IMR-90 (cell line): ENCODE measurements at regions not wholly inside any gene's neighbourhood (a gene's known extent, or its start where the extent isn't known, plus 50 kb on each side); places are given as distances from the start of the nearest gene placed in this dataset.

ENCODE experiments used
- ATAC-seq: fragments of 200-7000 bp; cut with Tn5 transposase; 2 replicates; pipeline ENCODE4 v1.9.1; 2020; ENCODE audit warnings: low read depth, mild to moderate bottlenecking, moderate library complexity
- BruUV-seq: library from RNA; stranded (reverse); fragments of 400-500 nt; replicated peaks from 2 replicates; lab custom pipeline; 2021; lab: Mats Ljungman, UMichigan
- CTCF ChIA-PET: fragments of 300-600 bp; formaldehyde crosslinking; extraction: SDS; loops from one replicate; lab custom pipeline; 2021; ENCODE audit warnings: antibody characterized with exemption; lab: Yijun Ruan, JAX
- POLR2A ChIA-PET: fragments of 300-600 bp; sonication (Branson Sonifier 250); formaldehyde crosslinking; loops from one replicate; lab custom pipeline; 2022; ENCODE audit warnings: antibody characterized with exemption; ENCODE audit not compliant: unreplicated experiment; lab: Charles Lee
- DNase-seq: peaks from one replicate; pipeline ENCODE4 v3.0.0; 2013
- H2AFZ ChIP-seq: replicated peaks from 2 replicates; pipeline ENCODE3; 2013; ENCODE audit warnings: low read length, mild to moderate bottlenecking; ENCODE audit not compliant: poor library complexity
- H2AK5ac ChIP-seq: 2 replicates; pipeline ENCODE4 v1.6.1; 2013; ENCODE audit warnings: low read depth, low read length, inconsistent platforms
- H2AK9ac ChIP-seq: replicated peaks from 2 replicates; pipeline ENCODE3; 2013; ENCODE audit warnings: mild to moderate bottlenecking, low read depth, low read length, moderate library complexity; ENCODE audit not compliant: poor library complexity
- H2BK120ac ChIP-seq: 2 replicates; pipeline ENCODE4 v1.6.1; 2013; ENCODE audit warnings: low read depth, low read length, inconsistent platforms
- H2BK15ac ChIP-seq: 3 replicates; pipeline ENCODE4 v1.6.1; 2013; ENCODE audit warnings: low read depth, low read length, inconsistent platforms
- H2BK20ac ChIP-seq: 2 replicates; pipeline ENCODE4 v1.6.1; 2013; ENCODE audit warnings: low read depth, mild to moderate bottlenecking, inconsistent platforms, low read length, moderate library complexity
- H2BK5ac ChIP-seq: 2 replicates; pipeline ENCODE4 v1.6.1; 2013; ENCODE audit warnings: mild to moderate bottlenecking, low read depth, low read length, inconsistent platforms; ENCODE audit not compliant: poor library complexity, severe bottlenecking
- H3K14ac ChIP-seq: replicated peaks from 2 replicates; pipeline ENCODE4 v1.6.1; 2013; ENCODE audit warnings: low read depth, low read length, inconsistent platforms
- H3K18ac ChIP-seq: 2 replicates; pipeline ENCODE4 v1.6.1; 2013; ENCODE audit warnings: low read depth, low read length, control low read depth
- H3K23ac ChIP-seq: 2 replicates; pipeline ENCODE4 v1.6.1; 2013; ENCODE audit warnings: low read depth, low read length, inconsistent platforms
- H3K27ac ChIP-seq: 2 replicates; pipeline ENCODE4 v1.5.1; 2013; ENCODE audit warnings: mild to moderate bottlenecking, control low read depth, low read length; ENCODE audit not compliant: insufficient read depth
- H3K27me3 ChIP-seq: 2 replicates; pipeline ENCODE4 v1.6.1; 2013; ENCODE audit warnings: low read length; ENCODE audit not compliant: control insufficient read depth, insufficient read depth
- H3K36me3 ChIP-seq: 2 replicates; pipeline ENCODE4 v1.6.1; 2013; ENCODE audit warnings: low read length, mixed read lengths; ENCODE audit not compliant: control insufficient read depth, insufficient read depth
- H3K4ac ChIP-seq: 2 replicates; pipeline ENCODE4 v1.6.1; 2013; ENCODE audit warnings: low read depth, low read length, inconsistent platforms
- H3K4me1 ChIP-seq: 2 replicates; pipeline ENCODE4 v1.6.1; 2013; ENCODE audit warnings: low read length, mixed read lengths; ENCODE audit not compliant: control insufficient read depth, insufficient read depth
- H3K4me2 ChIP-seq: 2 replicates; pipeline ENCODE4 v1.6.1; 2013; ENCODE audit warnings: low read depth, mild to moderate bottlenecking, control low read depth, low read length, moderate library complexity
- H3K4me3 ChIP-seq: 2 replicates; pipeline ENCODE4 v1.5.1; 2013; ENCODE audit warnings: low read depth, mild to moderate bottlenecking, control low read depth, low read length, moderate library complexity; ENCODE audit not compliant: insufficient read depth
- H3K56ac ChIP-seq: 2 replicates; pipeline ENCODE4 v1.6.1; 2013; ENCODE audit warnings: low read length, inconsistent platforms; ENCODE audit not compliant: insufficient read depth; ENCODE audit errors: extremely low read depth
- H3K79me1 ChIP-seq, 2 experiments: 2 replicates each; pipeline ENCODE4 v1.6.1; 2013; ENCODE audit warnings: low read length in 2 of 2, inconsistent platforms in 1 of 2, low read depth in 1 of 2
- H3K9ac ChIP-seq: 2 replicates; pipeline ENCODE4 v1.6.1; 2013; ENCODE audit warnings: low read depth, low read length, control low read depth
- H3K9me1 ChIP-seq: 2 replicates; pipeline ENCODE4 v1.6.1; 2013; ENCODE audit warnings: low read length, inconsistent platforms; ENCODE audit not compliant: insufficient read depth
- H3K9me3 ChIP-seq: 2 replicates; pipeline ENCODE4 v1.6.1; 2013; ENCODE audit warnings: low read length; ENCODE audit not compliant: control insufficient read depth, insufficient read depth
- H4K20me1 ChIP-seq: 2 replicates; pipeline ENCODE4 v1.6.1; 2013; ENCODE audit warnings: low read length, inconsistent platforms; ENCODE audit not compliant: insufficient read depth
- H4K5ac ChIP-seq: 2 replicates; pipeline ENCODE4 v1.6.1; 2013; ENCODE audit warnings: mild to moderate bottlenecking, low read depth, low read length, control low read depth
- H4K8ac ChIP-seq, 2 experiments: 2 replicates each; pipeline ENCODE4 v1.6.1; 2013; ENCODE audit warnings: low read depth in 2 of 2, low read length in 2 of 2, control low read depth in 1 of 2, inconsistent platforms in 1 of 2
- H4K91ac ChIP-seq: 2 replicates; pipeline ENCODE4 v1.6.1; 2013; ENCODE audit warnings: low read depth, low read length, inconsistent platforms; ENCODE audit not compliant: insufficient read depth
- MAFK ChIP-seq: IDR thresholded peaks from 2 replicates; pipeline ENCODE4 v1.6.1; 2012; ENCODE audit warnings: low read depth, low read length, improper control_type of control experiment
- RCOR1 ChIP-seq: IDR thresholded peaks from 2 replicates; pipeline ENCODE4 v1.6.1; 2012; ENCODE audit warnings: mild to moderate bottlenecking, low read length, improper control_type of control experiment; ENCODE audit not compliant: insufficient replicate concordance
- WGBS, 2 experiments: methylation state at CpG; one replicate each; pipeline versions ENCODE4 v1.1.5 to v1.1.7; 2013; ENCODE audit warnings: missing lambda C conversion rate in 2 of 2; ENCODE audit not compliant: insufficient read length in 1 of 2; ENCODE audit errors: extremely low coverage in 2 of 2; 5-methylcytosine and 5-hydroxymethylcytosine counted together
- dilution Hi-C: fragments of 300-500 bp; cut with HindIII; formaldehyde crosslinking; loops from one replicate; pipeline ENCODE4 v1.14.3; 2018; ENCODE audit warnings: low sequenced_read_pairs; ENCODE audit not compliant: unreplicated experiment
- in situ Hi-C: fragments of 300-500 bp; cut with MboI; formaldehyde crosslinking; loops from 3 replicates; pipeline ENCODE4 v1.14.3; 2019; ENCODE audit warnings: low sequenced_read_pairs, inconsistent platforms, mixed read lengths
- intact Hi-C: fragments of 100-400 bp; cut with micrococcal nuclease; formaldehyde crosslinking; loops from 2 replicates; pipeline ENCODE4 v1.10.0; 2022

DNA sequence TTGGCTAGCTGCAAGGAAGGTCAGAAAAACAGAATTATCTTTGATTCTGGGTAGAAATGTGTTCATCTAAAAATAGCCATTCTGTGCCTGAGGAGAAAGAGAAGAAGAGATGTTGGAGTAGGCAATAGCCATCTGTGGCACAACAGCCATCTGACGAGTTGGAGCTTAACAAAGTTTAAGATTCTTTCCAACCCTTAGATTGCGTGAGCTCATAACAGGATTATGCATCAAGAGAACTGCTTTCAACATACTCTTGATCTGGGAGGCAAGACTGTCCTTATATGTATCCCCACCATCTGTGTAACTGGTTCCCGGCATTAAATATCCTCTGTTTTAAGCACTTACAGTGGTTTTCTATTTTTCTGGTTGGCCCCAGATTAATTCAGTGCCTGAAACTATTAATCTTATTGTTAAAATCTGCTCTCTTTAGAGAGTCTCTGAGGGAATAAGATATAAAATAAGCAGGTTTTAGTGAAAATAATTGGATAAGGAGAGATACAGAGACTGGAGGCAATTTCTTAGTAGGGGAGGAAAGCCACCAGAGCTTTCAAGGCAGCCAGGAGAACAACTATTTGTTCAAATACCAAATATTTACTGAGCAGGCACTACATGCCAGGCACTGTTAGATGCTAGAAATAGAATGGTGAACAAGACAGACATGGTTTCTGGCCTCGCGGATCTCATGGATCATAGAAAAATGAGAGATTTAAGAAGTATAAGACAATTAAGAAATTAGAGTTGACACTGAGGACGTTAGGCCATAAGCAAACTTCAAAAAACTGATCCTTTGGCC lies 398.0 kb downstream of the SMARCA1 start:
- H4K20me1 ChIP-seq: no peaks in the 10 kb centered on the region
- no peak overlapping the region for H2BK20ac ChIP-seq
- H3K9me1 ChIP-seq: no peaks in the 10 kb centered on the region
- H3K14ac ChIP-seq: no peak overlapping the region
- CTCF ChIA-PET: no interaction called here
- H3K27ac ChIP-seq: no peak overlapping the region
- H3K9ac ChIP-seq: no peak overlapping the region
- no peak overlapping the region for H4K8ac ChIP-seq
- in situ Hi-C loops: no loop called here
- POLR2A ChIA-PET: no interaction called here
- no peak overlapping the region for H3K4me2 ChIP-seq
- no peaks in the 10 kb centered on the region for H3K36me3 ChIP-seq
- WGBS, 2 experiments: 100% methylated on average over 2 of the region's 6 CpGs; no CpG with 5 or more reads in 1 of the 2 experiments
- H3K4ac ChIP-seq: no peak overlapping the region
- H3K9me3 ChIP-seq: no peaks in the 10 kb centered on the region
- H2BK120ac ChIP-seq: no peak overlapping the region
- no TSS peak for BruUV-seq
- no peak overlapping the region for H4K91ac ChIP-seq
- no peak overlapping the region for H3K56ac ChIP-seq
- H3K4me1 ChIP-seq: no peaks in the 10 kb centered on the region
- dilution Hi-C loops: no loop called here
- H2AK5ac ChIP-seq: no peak overlapping the region
- DNase-seq (no peak), ATAC-seq (no peak)
- H2BK15ac ChIP-seq: no peak overlapping the region
- no peak overlapping the region for H3K4me3 ChIP-seq
- H3K18ac ChIP-seq: no peak overlapping the region
- no peak overlapping the region for H4K5ac ChIP-seq
- H2BK5ac ChIP-seq: no peak overlapping the region
- TF ChIP-seq RCOR1 (no peak), MAFK (no peak)
- no peak overlapping the region for H2AFZ ChIP-seq
- H3K27me3 ChIP-seq: no peaks in the 10 kb centered on the region
- H2AK9ac ChIP-seq: no peak overlapping the region
- H3K79me1 ChIP-seq: no peaks in the 10 kb centered on the region
- no peak overlapping the region for H3K23ac ChIP-seq
- intact Hi-C loops: no loop called here
